ENCODE measurements at regions not wholly inside any gene's neighbourhood (a gene's known extent, or its start where the extent isn't known, plus 50 kb on each side); places are given as distances from the start of the nearest gene placed in this dataset.

- Mint-ChIP-seq H3K27me3 (peaks cover 33% of the 10 kb centered on the region), H3K27ac (no peak overlapping the region), H3K9me3 (ENCODE audit: insufficient read depth) (no peaks in the 10 kb centered on the region), H3K4me3 (no peak overlapping the region), H3K4me1 (no peaks in the 10 kb centered on the region)
- ChIA-PET POLR2A (no interaction called here), CTCF (no interaction called here)
- peaks cover 0 to 13% (median 0%) of the 10 kb centered on the region in 3 donors for H3K9me3 ChIP-seq (ENCODE audit: control extremely low read depth in 1 of 3, control insufficient read depth in 2 of 3, insufficient read depth in 1 of 3, low read length in 2 of 3)
- no peak overlapping the region for H3K4me3 ChIP-seq (ENCODE audit: control extremely low read depth in 1 of 5, extremely low read depth in 1 of 5, insufficient read depth in 1 of 5, low read depth in 2 of 5, low read length in 4 of 5)
- WGBS (ENCODE audit: insufficient coverage), result 88% methylated on average over 4 of the region's 6 CpGs
- no peak for TF ChIP-seq EZH2 (IDR thresholded peaks at IDR 0.05; ENCODE audit: borderline replicate concordance, insufficient read depth, low read depth, low read length, poor library complexity, severe bottlenecking)
- TF ChIP-seq CTCF (IDR thresholded peaks at IDR 0.05), result no peak
- H3K9ac ChIP-seq (ENCODE audit: low read length), result no peak overlapping the region
- no peak overlapping the region for H3K4me2 ChIP-seq (replicated peaks; ENCODE audit: low read depth, low read length, poor library complexity, severe bottlenecking)
- H3K4me1 ChIP-seq (ENCODE audit: control insufficient read depth in 2 of 2, insufficient read depth in 2 of 2, low read length in 2 of 2), result no peaks in the 10 kb centered on the region
- intact Hi-C loops (cut with micrococcal nuclease), result no loop called here
- no peak for ATAC-seq (ENCODE audit: low read depth)
- no peaks in the 10 kb centered on the region for H3K79me2 ChIP-seq (ENCODE audit: control insufficient read depth, insufficient read depth, low read length)
- no peak overlapping the region for H2AFZ ChIP-seq (ENCODE audit: insufficient read depth, low read depth, low read length, poor library complexity, severe bottlenecking)
- H4K20me1 ChIP-seq (ENCODE audit: control insufficient read depth, insufficient read depth, low read length, poor library complexity, severe bottlenecking), result no peaks in the 10 kb centered on the region
- H3K27ac ChIP-seq (ENCODE audit: low read length in 2 of 2), result no peak overlapping the region
- no peaks in the 10 kb centered on the region for H3K36me3 ChIP-seq (replicated peaks in 1 of 2; ENCODE audit: control extremely low read depth in 1 of 2, control insufficient read depth in 1 of 2, extremely low read depth in 1 of 2, insufficient read depth in 2 of 2, low read length in 1 of 2)
- no peak for DNase-seq
- H3K27me3 ChIP-seq (replicated peaks in 1 of 4; ENCODE audit: control extremely low read depth in 1 of 4, control insufficient read depth in 3 of 4, insufficient read depth in 4 of 4, low read length in 3 of 4), result peaks cover 0 to 8% (median 2%) of the 10 kb centered on the region in 4 experiments
These were observed 1449.0 kb downstream of the BRD1 start for GRCh38 chr22:48378673-48379072.

GRCh38 chr22:48376936-48377712 is 1450.5 kb downstream of the BRD1 start:
- ATAC-seq (ENCODE audit: low read depth) (no peak), DNase-seq (no peak)
- no peak for TF ChIP-seq CTCF (IDR thresholded peaks at IDR 0.05)
- no peak for TF ChIP-seq EZH2 (IDR thresholded peaks at IDR 0.05; ENCODE audit: borderline replicate concordance, insufficient read depth, low read depth, low read length, poor library complexity, severe bottlenecking)
- POLR2A ChIA-PET, result no interaction called here
- 83% methylated on average over 7 of the region's 8 CpGs for WGBS (ENCODE audit: insufficient coverage)
- no peak overlapping the region for H3K4me2 ChIP-seq (replicated peaks; ENCODE audit: low read depth, low read length, poor library complexity, severe bottlenecking)
- Mint-ChIP-seq H3K27me3 (peaks cover 33% of the 10 kb centered on the region), H3K27ac (no peak overlapping the region), H3K4me1 (no peaks in the 10 kb centered on the region), H3K4me3 (no peak overlapping the region), H3K9me3 (ENCODE audit: insufficient read depth) (no peaks in the 10 kb centered on the region)
- intact Hi-C loops (cut with micrococcal nuclease), result no loop called here
- no peaks in the 10 kb centered on the region for H3K36me3 ChIP-seq (replicated peaks in 1 of 2; ENCODE audit: control extremely low read depth in 1 of 2, control insufficient read depth in 1 of 2, extremely low read depth in 1 of 2, insufficient read depth in 2 of 2, low read length in 1 of 2)
- no peaks in the 10 kb centered on the region for H3K79me2 ChIP-seq (ENCODE audit: control insufficient read depth, insufficient read depth, low read length)
- H3K27me3 ChIP-seq (replicated peaks in 1 of 4; ENCODE audit: control extremely low read depth in 1 of 4, control insufficient read depth in 3 of 4, insufficient read depth in 4 of 4, low read length in 3 of 4), result peaks cover 0 to 8% (median 2%) of the 10 kb centered on the region in 4 experiments
- H2AFZ ChIP-seq (ENCODE audit: insufficient read depth, low read depth, low read length, poor library complexity, severe bottlenecking), result no peak overlapping the region
- H3K4me1 ChIP-seq (ENCODE audit: control insufficient read depth in 2 of 2, insufficient read depth in 2 of 2, low read length in 2 of 2), result no peaks in the 10 kb centered on the region
- CTCF ChIA-PET, result no interaction called here
- H3K9ac ChIP-seq (ENCODE audit: low read length), result no peak overlapping the region
- peaks cover 0 to 10% (median 0%) of the 10 kb centered on the region in 3 donors for H3K9me3 ChIP-seq (ENCODE audit: control extremely low read depth in 1 of 3, control insufficient read depth in 2 of 3, insufficient read depth in 1 of 3, low read length in 2 of 3)
- no peak overlapping the region for H3K27ac ChIP-seq (ENCODE audit: low read length in 2 of 2)
- no peaks in the 10 kb centered on the region for H4K20me1 ChIP-seq (ENCODE audit: control insufficient read depth, insufficient read depth, low read length, poor library complexity, severe bottlenecking)
- H3K4me3 ChIP-seq (ENCODE audit: control extremely low read depth in 1 of 5, extremely low read depth in 1 of 5, insufficient read depth in 1 of 5, low read depth in 2 of 5, low read length in 4 of 5), result no peak overlapping the region
